Keratinocyte (primary cell): ENCODE measurements at regions not wholly inside any gene's neighbourhood (a gene's known extent, or its start where the extent isn't known, plus 50 kb on each side); places are given as distances from the start of the nearest gene placed in this dataset.

Experiments used
- EZH2 ChIP-seq: IDR thresholded peaks from one replicate; pipeline ENCODE4 v1.6.1; 2012; ENCODE audit warnings: inconsistent platforms, mild to moderate bottlenecking, low read length, moderate library complexity
- TF ChIP-seq, protein P1 (sequence below), 3 experiments: IDR thresholded peaks in 1 of 3; conservative IDR thresholded peaks in 1 of 3; optimal IDR thresholded peaks in 1 of 3; 2 replicates in 2 of 3; 3 replicates in 1 of 3; pipeline versions ENCODE3 to v1.5.1; 2011; ENCODE audit warnings: low read length in 3 of 3, mild to moderate bottlenecking in 3 of 3, moderate library complexity in 2 of 3, control low read depth in 1 of 3, inconsistent platforms in 1 of 3; ENCODE audit not compliant: insufficient read depth in 2 of 3; ENCODE audit errors: extremely low read depth in 1 of 3

DNA sequence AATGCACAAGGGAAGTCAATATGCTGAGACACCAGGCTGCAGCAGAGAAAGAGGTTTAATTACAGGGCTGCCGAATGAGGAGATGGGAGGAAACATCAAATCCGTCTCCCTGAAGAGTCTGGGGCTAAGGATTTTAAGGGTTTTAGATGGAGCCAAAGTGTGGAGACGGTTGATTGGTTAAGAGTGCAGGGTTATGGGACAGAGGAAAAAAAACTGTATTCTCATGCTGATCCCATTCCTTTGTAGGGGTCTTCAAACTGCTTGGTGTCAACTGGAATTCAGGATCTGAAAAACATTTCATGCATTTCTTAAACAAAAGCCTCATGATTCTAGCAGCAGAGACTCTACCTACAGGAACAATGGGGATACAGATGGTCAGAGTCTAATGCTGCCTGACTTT, 96.1 kb upstream of the SYNDIG1 start:
- TF ChIP-seq, protein P1, sequence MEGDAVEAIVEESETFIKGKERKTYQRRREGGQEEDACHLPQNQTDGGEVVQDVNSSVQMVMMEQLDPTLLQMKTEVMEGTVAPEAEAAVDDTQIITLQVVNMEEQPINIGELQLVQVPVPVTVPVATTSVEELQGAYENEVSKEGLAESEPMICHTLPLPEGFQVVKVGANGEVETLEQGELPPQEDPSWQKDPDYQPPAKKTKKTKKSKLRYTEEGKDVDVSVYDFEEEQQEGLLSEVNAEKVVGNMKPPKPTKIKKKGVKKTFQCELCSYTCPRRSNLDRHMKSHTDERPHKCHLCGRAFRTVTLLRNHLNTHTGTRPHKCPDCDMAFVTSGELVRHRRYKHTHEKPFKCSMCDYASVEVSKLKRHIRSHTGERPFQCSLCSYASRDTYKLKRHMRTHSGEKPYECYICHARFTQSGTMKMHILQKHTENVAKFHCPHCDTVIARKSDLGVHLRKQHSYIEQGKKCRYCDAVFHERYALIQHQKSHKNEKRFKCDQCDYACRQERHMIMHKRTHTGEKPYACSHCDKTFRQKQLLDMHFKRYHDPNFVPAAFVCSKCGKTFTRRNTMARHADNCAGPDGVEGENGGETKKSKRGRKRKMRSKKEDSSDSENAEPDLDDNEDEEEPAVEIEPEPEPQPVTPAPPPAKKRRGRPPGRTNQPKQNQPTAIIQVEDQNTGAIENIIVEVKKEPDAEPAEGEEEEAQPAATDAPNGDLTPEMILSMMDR (optimal IDR thresholded peaks at IDR 0.05 in 1 of 3, IDR thresholded peaks at IDR 0.05 in 1 of 3, conservative IDR thresholded peaks at IDR 0.05 in 1 of 3; ENCODE audit: extremely low read depth in 1 of 3, insufficient read depth in 2 of 3, low read length in 3 of 3), result no peak
- TF ChIP-seq EZH2, result no peak
